Loucy (cell line): ENCODE measurements at regions not wholly inside any gene's neighbourhood (a gene's known extent, or its start where the extent isn't known, plus 50 kb on each side); places are given as distances from the start of the nearest gene placed in this dataset.

Source experiments
- CTCF ChIP-seq: fragments of 200-600 bp; sonication (generic); conservative IDR thresholded peaks from 2 replicates; pipeline ENCODE4 v1.5.1; 2014; ENCODE audit warnings: mild to moderate bottlenecking, antibody characterized with exemption, low read length
- EZH2phosphoT487 ChIP-seq: fragments of 200-600 bp; IDR thresholded peaks from 2 replicates; pipeline ENCODE4 v1.6.1; 2018; ENCODE audit warnings: antibody characterized with exemption, mild to moderate bottlenecking, moderate library complexity, borderline replicate concordance

GRCh38 chr2:167553635-167554034, 665.4 kb downstream of the XIRP2 start:
- TF ChIP-seq CTCF (no peak), EZH2phosphoT487 (no peak)
